SK-N-SH (cell line): ENCODE measurements at regions not wholly inside any gene's neighbourhood (a gene's known extent, or its start where the extent isn't known, plus 50 kb on each side); places are given as distances from the start of the nearest gene placed in this dataset.

Experiments
- CTCF ChIA-PET: fragments of 300-600, 350-600 bp; formaldehyde crosslinking; extraction: SDS; loops from one replicate; lab custom pipeline; 2021; lab: Yijun Ruan, JAX
- POLR2A ChIA-PET: fragments of 350-600 bp; sonication (Branson Sonifier 250); formaldehyde crosslinking; extraction: SDS; loops from one replicate; lab custom pipeline; 2020; ENCODE audit warnings: antibody characterized with exemption, inconsistent platforms; lab: Yijun Ruan, JAX
- DNase-seq: peaks from one replicate; pipeline ENCODE4 v3.0.0; 2012
- H2AFZ ChIP-seq: fragments of 200-600 bp; sonication (generic); 2 replicates; pipeline ENCODE4 v1.8.1; 2016; ENCODE audit warnings: antibody characterized with exemption, mild to moderate bottlenecking, low read depth
- H3F3A ChIP-seq: fragments of 200-600 bp; sonication (generic); replicated peaks from 2 replicates; pipeline ENCODE3; 2016; ENCODE audit warnings: antibody characterized with exemption, mild to moderate bottlenecking; ENCODE audit not compliant: insufficient read depth
- H3K27ac ChIP-seq, 2 experiments: fragments of 200-500 bp in 1 of 2; fragments of 200-600 bp in 1 of 2; sonication (Bioruptor generic) in 1 of 2; sonication (generic), shearing (Covaris generic) in 1 of 2; 2 replicates each; pipeline versions ENCODE4 v1.5.1 to v1.6.1; 2014 to 2016; ENCODE audit warnings: low read depth in 2 of 2, inconsistent platforms in 1 of 2, low read length in 1 of 2, mild to moderate bottlenecking in 1 of 2, mixed read lengths in 1 of 2
- H3K27me3 ChIP-seq: fragments of 200-600 bp; sonication (generic), shearing (Covaris generic); 2 replicates; pipeline ENCODE4 v1.6.1; 2016; ENCODE audit warnings: mixed run types; ENCODE audit not compliant: insufficient read depth
- H3K36me3 ChIP-seq, 2 experiments: fragments of 200-500 bp in 1 of 2; fragments of 200-600 bp in 1 of 2; sonication (Bioruptor generic) in 1 of 2; sonication (generic) in 1 of 2; replicated peaks in 1 of 2; 2 replicates each; pipeline versions ENCODE3 to v1.5.1; 2014 to 2016; ENCODE audit warnings: low read length in 1 of 2, mild to moderate bottlenecking in 1 of 2; ENCODE audit not compliant: insufficient read depth in 2 of 2, control insufficient read depth in 1 of 2
- H3K4me1 ChIP-seq, 2 experiments: fragments of 200-500 bp in 1 of 2; fragments of 200-600 bp in 1 of 2; sonication (Bioruptor generic) in 1 of 2; sonication (generic), shearing (Covaris generic) in 1 of 2; 2 replicates each; pipeline versions ENCODE4 v1.5.1 to v1.6.1; 2014 to 2016; ENCODE audit warnings: low read depth in 1 of 2, low read length in 1 of 2, mixed run types in 1 of 2; ENCODE audit not compliant: insufficient read depth in 2 of 2, control insufficient read depth in 1 of 2
- H3K4me2 ChIP-seq: fragments of 200-600 bp; sonication (generic), shearing (Covaris generic); 2 replicates; pipeline ENCODE4 v1.6.1; 2017; ENCODE audit warnings: mixed run types
- H3K4me3 ChIP-seq, 2 experiments: fragments of 200-500 bp in 1 of 2; fragments of 200-600 bp in 1 of 2; sonication (Bioruptor generic) in 1 of 2; sonication (generic), shearing (Covaris generic) in 1 of 2; 2 replicates each; pipeline versions ENCODE4 v1.5.1 to v1.8.1; 2014 to 2016; ENCODE audit warnings: low read depth in 2 of 2, inconsistent platforms in 1 of 2, low read length in 1 of 2, mild to moderate bottlenecking in 1 of 2, mixed read lengths in 1 of 2, moderate library complexity in 1 of 2
- H3K79me2 ChIP-seq: fragments of 200-600 bp; sonication (generic); 2 replicates; pipeline ENCODE4 v1.8.1; 2017; ENCODE audit warnings: mild to moderate bottlenecking; ENCODE audit not compliant: insufficient read depth
- H3K9ac ChIP-seq: fragments of 200-600 bp; sonication (generic); 2 replicates; pipeline ENCODE4 v1.6.1; 2017; ENCODE audit warnings: mixed run types
- H3K9me2 ChIP-seq: fragments of 200-600 bp; sonication (generic); 2 replicates; pipeline ENCODE4 v1.6.1; 2017; ENCODE audit warnings: mixed run types
- H3K9me3 ChIP-seq: fragments of 200-600 bp; sonication (generic); 2 replicates; pipeline ENCODE4 v1.6.1; 2017; ENCODE audit warnings: mixed run types, mild to moderate bottlenecking, moderate library complexity
- H4K20me1 ChIP-seq: fragments of 200-600 bp; sonication (generic); 2 replicates; pipeline ENCODE4 v1.6.1; 2017; ENCODE audit warnings: mild to moderate bottlenecking, mixed run types; ENCODE audit not compliant: insufficient read depth
- CTCF ChIP-seq: fragments of 200-600 bp; sonication (generic); IDR thresholded peaks from 2 replicates; pipeline ENCODE4 v1.6.1; 2017; ENCODE audit warnings: antibody characterized with exemption, mild to moderate bottlenecking, moderate library complexity
- FOXM1 ChIP-seq: IDR thresholded peaks from 2 replicates; pipeline ENCODE4 v1.4.0; 2012; ENCODE audit warnings: low read depth, mild to moderate bottlenecking
- NFIC ChIP-seq: IDR thresholded peaks from 2 replicates; pipeline ENCODE4 v1.4.0; 2012; ENCODE audit warnings: borderline replicate concordance
- NRF1 ChIP-seq: IDR thresholded peaks from 2 replicates; pipeline ENCODE4 v1.6.1; 2012; ENCODE audit warnings: low read depth, mild to moderate bottlenecking, low read length
- PBX3 ChIP-seq: IDR thresholded peaks from 2 replicates; pipeline ENCODE4; 2012
- RCOR1 ChIP-seq: fragments of 150-350 bp; IDR thresholded peaks from 2 replicates; pipeline ENCODE4 v1.6.1; 2017; ENCODE audit warnings: antibody characterized with exemption, low read length
- RFX5 ChIP-seq: IDR thresholded peaks from 2 replicates; pipeline ENCODE4 v1.6.1; 2012; ENCODE audit warnings: mild to moderate bottlenecking, improper control_type of control experiment, low read length
- TAF1 ChIP-seq: IDR thresholded peaks from 2 replicates; pipeline ENCODE4 v1.6.1; 2012; ENCODE audit warnings: low read depth, mild to moderate bottlenecking, low read length, moderate library complexity, borderline replicate concordance
- TEAD4 ChIP-seq: IDR thresholded peaks from 2 replicates; pipeline ENCODE4 v1.4.0; 2012; ENCODE audit warnings: mild to moderate bottlenecking, borderline replicate concordance; ENCODE audit not compliant: insufficient read depth
- USF1 ChIP-seq: IDR thresholded peaks from 2 replicates; pipeline ENCODE4 v1.4.0; 2012; ENCODE audit warnings: low read depth, borderline replicate concordance
- WGBS: methylation state at CpG from one replicate; pipeline ENCODE4 v1.1.6; 2017; ENCODE audit warnings: low lambda C conversion rate; 5-methylcytosine and 5-hydroxymethylcytosine counted together

GRCh38 chr13:87302931-87303330 lies 368.2 kb upstream of the SLITRK5 start:
- H3K9ac ChIP-seq: no peak overlapping the region
- H3K27me3 ChIP-seq: no peaks in the 10 kb centered on the region
- 9% methylated on average over 1 of the region's 1 CpG for WGBS
- no peak overlapping the region for H2AFZ ChIP-seq
- H3K4me3 ChIP-seq: no peak overlapping the region
- ChIA-PET CTCF (interaction anchor here (1.8 kb wide), 1 partner anchor 29 kb away, joined by 5 read pairs; no protein-coding TSS in a partner anchor), POLR2A (no interaction called here)
- no peaks in the 10 kb centered on the region for H3F3A ChIP-seq
- no peak overlapping the region for H3K4me2 ChIP-seq
- no peak for TF ChIP-seq FOXM1
- no peaks in the 10 kb centered on the region for H3K9me3 ChIP-seq
- no peaks in the 10 kb centered on the region for H4K20me1 ChIP-seq
- no peaks in the 10 kb centered on the region for H3K4me1 ChIP-seq
- DNase-seq: no peak
- H3K36me3 ChIP-seq: no peaks in the 10 kb centered on the region
- H3K9me2 ChIP-seq: no peaks in the 10 kb centered on the region
- H3K27ac ChIP-seq: no peak overlapping the region
- H3K79me2 ChIP-seq: no peaks in the 10 kb centered on the region

- H3F3A ChIP-seq: no peaks in the 10 kb centered on the region
- H3K4me3 ChIP-seq: no peak overlapping the region
- H2AFZ ChIP-seq: no peak overlapping the region
- no peaks in the 10 kb centered on the region for H4K20me1 ChIP-seq
- H3K9me3 ChIP-seq: no peaks in the 10 kb centered on the region
- 9% methylated on average over 2 of the region's 2 CpGs for WGBS
- ChIA-PET CTCF (no interaction called here), POLR2A (no interaction called here)
- no peak overlapping the region for H3K27ac ChIP-seq
- no peak for DNase-seq
- peak overlapping the region; percentile 24; the same call in 1 of the 2 replicates for H3K4me2 ChIP-seq
- H3K9ac ChIP-seq: no peak overlapping the region
- H3K79me2 ChIP-seq: no peaks in the 10 kb centered on the region
- no peaks in the 10 kb centered on the region for H3K4me1 ChIP-seq
- no peaks in the 10 kb centered on the region for H3K27me3 ChIP-seq
- TF ChIP-seq CTCF: no peak
- no peak for TF ChIP-seq NRF1
- TF ChIP-seq PBX3: no peak
- no peak for TF ChIP-seq RFX5
- TF ChIP-seq RCOR1: no peak
- TF ChIP-seq TAF1: no peak
- no peak for TF ChIP-seq TEAD4
- no peak for TF ChIP-seq NFIC
- TF ChIP-seq USF1: no peak
- H3K9me2 ChIP-seq: no peaks in the 10 kb centered on the region
- H3K36me3 ChIP-seq: no peaks in the 10 kb centered on the region
These were observed 360.0 kb upstream of the SLITRK5 start for GRCh38 chr13:87311165-87311564.
